ENCODE measurements at regions not wholly inside any gene's neighbourhood (a gene's known extent, or its start where the extent isn't known, plus 50 kb on each side); places are given as distances from the start of the nearest gene placed in this dataset.

DNA sequence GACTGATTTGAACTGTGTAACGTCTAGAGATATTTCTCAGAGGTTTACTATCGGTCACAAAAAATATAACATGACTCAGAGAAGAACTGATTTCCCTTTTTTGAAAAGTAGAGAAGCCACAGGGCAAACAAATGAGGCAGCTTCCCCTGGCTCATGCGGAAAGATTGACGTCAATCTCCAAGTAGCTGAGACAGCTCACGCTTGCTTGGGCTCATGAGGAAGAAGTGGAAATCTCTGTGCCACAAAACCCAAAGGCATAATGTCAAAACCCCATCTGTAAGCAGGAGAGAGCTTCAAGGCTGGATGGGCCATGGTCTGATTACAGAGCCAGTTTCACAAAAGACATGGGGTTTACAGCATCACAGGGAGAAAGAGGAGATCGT lies 188.1 kb downstream of the ARL4C start:
- peak overlapping the region; percentile 78 for H3K27ac ChIP-seq (ENCODE audit: low read length)
- WGBS (ENCODE audit: insufficient coverage), result no CpG with 5 or more reads among the region's 6 CpGs

DNA sequence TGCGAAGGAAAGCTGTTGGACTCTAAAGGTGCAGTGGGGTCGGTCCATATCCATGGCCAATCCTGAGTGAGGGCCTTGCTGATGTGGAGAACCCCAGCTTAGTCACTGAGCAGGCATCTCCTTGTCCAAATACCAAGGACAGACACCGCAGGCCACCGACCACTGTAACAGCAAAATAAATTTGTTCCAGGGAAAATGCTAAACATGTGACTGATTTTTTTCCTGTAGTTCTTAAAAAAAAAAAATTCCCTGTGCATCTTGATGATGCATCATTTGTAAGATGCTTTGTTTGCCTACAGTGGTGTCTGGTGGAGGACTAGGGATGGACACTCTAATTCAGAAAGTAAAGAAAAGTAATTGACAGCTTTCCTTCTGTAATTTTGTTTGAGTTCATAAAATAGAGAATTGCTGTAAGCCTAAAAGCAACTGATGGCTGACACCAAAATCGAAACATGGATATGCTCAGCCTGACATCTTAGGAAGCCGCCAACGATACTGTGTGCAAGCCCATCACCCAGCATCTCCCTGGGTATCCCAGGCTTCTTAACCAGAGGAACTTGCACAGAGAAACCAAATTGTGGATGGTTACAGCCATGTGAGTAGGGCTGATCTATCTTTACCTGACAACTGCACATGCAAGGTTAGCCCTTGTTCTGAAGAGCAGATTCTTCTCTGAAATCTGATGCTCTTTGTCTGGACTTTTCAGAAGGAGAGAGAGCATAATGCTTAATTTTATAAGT lies 188.6 kb downstream of the ARL4C start:
- no peaks in the 10 kb centered on the region for H3K27me3 ChIP-seq (replicated peaks in 1 of 2; ENCODE audit: control insufficient read depth in 2 of 2, extremely low read depth in 1 of 2, insufficient read depth in 2 of 2, low read length in 1 of 2)
- H3K9me3 Mint-ChIP-seq, result no peaks in the 10 kb centered on the region
- H3K4me3 Mint-ChIP-seq, result peak overlapping the region in 2 of 3 donors; percentile 49 to 50
- no peak for ATAC-seq (replicated peaks in 1 of 4)
- no peaks in the 10 kb centered on the region for H3K36me3 ChIP-seq (ENCODE audit: control insufficient read depth in 2 of 2, extremely low read depth in 1 of 2, insufficient read depth in 1 of 2, low read length in 1 of 2)
- peaks cover 8 to 27% of the 10 kb centered on the region in 2 experiments for H3K4me1 ChIP-seq (ENCODE audit: control insufficient read depth in 1 of 2, extremely low read depth in 1 of 2, insufficient read depth in 2 of 2, low read length in 2 of 2)
- H3K9me3 ChIP-seq, result no peaks in the 10 kb centered on the region
- no peaks in the 10 kb centered on the region for H3K27me3 Mint-ChIP-seq
- DNase-seq, result peak in 1 of 35 experiments; percentile 29
- 93% methylated on average over 4 of the region's 7 CpGs for WGBS (ENCODE audit: insufficient coverage)
- H3K4me1 Mint-ChIP-seq, result peaks cover 25 to 55% (median 42%) of the 10 kb centered on the region in 3 donors
- H3K4me3 ChIP-seq (ENCODE audit: control insufficient read depth in 1 of 2, extremely low read depth in 1 of 2, low read length in 1 of 2), result no peak overlapping the region
- ChIA-PET POLR2A (interaction anchor here (0.7 to 2.7 kb wide), 7 partner anchors 12 to 187 kb away, joined by 3 to 17 read pairs (median 4); no protein-coding TSS in a partner anchor), CTCF (interaction anchor here in 1 of 2 donors (0.6 to 1.5 kb wide), 7 partner anchors 15 to 171 kb away, joined by 3 to 5 read pairs (median 3); no protein-coding TSS in a partner anchor)
- no peaks in the 10 kb centered on the region for H3K36me3 Mint-ChIP-seq
- peak overlapping the region; percentile 90 to 97 for H3K27ac Mint-ChIP-seq
- peak overlapping the region; percentile 78 for H3K27ac ChIP-seq (ENCODE audit: low read length)

More for the DNA sequence above, 188.1 kb downstream of the ARL4C start:
- Mint-ChIP-seq H3K27ac (peak overlapping the region; percentile 90 to 97), H3K4me1 (peaks cover 25 to 60% (median 46%) of the 10 kb centered on the region in 3 donors), H3K9me3 (no peaks in the 10 kb centered on the region), H3K4me3 (peak overlapping the region; percentile 49 to 61 (median 50)), H3K27me3 (no peaks in the 10 kb centered on the region), H3K36me3 (no peaks in the 10 kb centered on the region)
- Histone ChIP-seq H3K4me1 (ENCODE audit: control insufficient read depth in 1 of 2, extremely low read depth in 1 of 2, insufficient read depth in 2 of 2, low read length in 2 of 2) (peaks cover 8 to 27% of the 10 kb centered on the region in 2 experiments), H3K36me3 (ENCODE audit: control insufficient read depth in 2 of 2, extremely low read depth in 1 of 2, insufficient read depth in 1 of 2, low read length in 1 of 2) (no peaks in the 10 kb centered on the region), H3K9me3 (no peaks in the 10 kb centered on the region), H3K4me3 (ENCODE audit: control insufficient read depth in 1 of 2, extremely low read depth in 1 of 2, low read length in 1 of 2) (no peak overlapping the region), H3K27me3 (replicated peaks in 1 of 2; ENCODE audit: control insufficient read depth in 2 of 2, extremely low read depth in 1 of 2, insufficient read depth in 2 of 2, low read length in 1 of 2) (no peaks in the 10 kb centered on the region)
- ChIA-PET CTCF (interaction anchor here (0.6 to 1.5 kb wide), 10 partner anchors 11 to 171 kb away, joined by 3 to 5 read pairs (median 3); no protein-coding TSS in a partner anchor), POLR2A (interaction anchor here (0.5 to 2.7 kb wide), 7 partner anchors 11 to 187 kb away, joined by 3 to 17 read pairs (median 4); no protein-coding TSS in a partner anchor)
- DNase-seq (peak in 34 of 35 experiments; percentile 39 to 86 (median 64)), ATAC-seq (replicated peaks in 1 of 4) (peak; percentile 94 to 98 (median 96))

- H3K27me3 Mint-ChIP-seq, result no peaks in the 10 kb centered on the region
- DNase-seq (no peak), ATAC-seq (replicated peaks in 1 of 4) (no peak)
- Histone ChIP-seq H3K4me3 (ENCODE audit: control insufficient read depth in 1 of 2, extremely low read depth in 1 of 2, low read length in 1 of 2) (no peak overlapping the region), H3K27ac (ENCODE audit: low read length) (no peak overlapping the region), H3K9me3 (no peaks in the 10 kb centered on the region), H3K4me1 (ENCODE audit: control insufficient read depth in 1 of 2, extremely low read depth in 1 of 2, insufficient read depth in 2 of 2, low read length in 2 of 2) (peaks cover 8 to 31% of the 10 kb centered on the region in 2 experiments), H3K36me3 (ENCODE audit: control insufficient read depth in 2 of 2, extremely low read depth in 1 of 2, insufficient read depth in 1 of 2, low read length in 1 of 2) (no peaks in the 10 kb centered on the region), H3K27me3 (replicated peaks in 1 of 2; ENCODE audit: control insufficient read depth in 2 of 2, extremely low read depth in 1 of 2, insufficient read depth in 2 of 2, low read length in 1 of 2) (no peaks in the 10 kb centered on the region)
- 95% methylated on average over 3 of the region's 4 CpGs for WGBS (ENCODE audit: insufficient coverage)
- peaks cover 32 to 60% (median 45%) of the 10 kb centered on the region in 3 donors for H3K4me1 Mint-ChIP-seq
- no peaks in the 10 kb centered on the region for H3K36me3 Mint-ChIP-seq
- H3K9me3 Mint-ChIP-seq, result no peaks in the 10 kb centered on the region
- ChIA-PET CTCF (interaction anchor here in 1 of 2 donors (1.1 kb wide), 1 partner anchor 18 kb away, joined by 9 read pairs; no protein-coding TSS in a partner anchor), POLR2A (interaction anchor here (0.5 to 2.7 kb wide), 4 partner anchors 15 to 147 kb away, joined by 3 to 17 read pairs (median 4); no protein-coding TSS in a partner anchor)
- no peak overlapping the region for H3K4me3 Mint-ChIP-seq
- H3K27ac Mint-ChIP-seq, result peak overlapping the region; percentile 16 to 66
Measured at GRCh38 chr2:234307322-234307961, 189.4 kb downstream of the ARL4C start.

DNA sequence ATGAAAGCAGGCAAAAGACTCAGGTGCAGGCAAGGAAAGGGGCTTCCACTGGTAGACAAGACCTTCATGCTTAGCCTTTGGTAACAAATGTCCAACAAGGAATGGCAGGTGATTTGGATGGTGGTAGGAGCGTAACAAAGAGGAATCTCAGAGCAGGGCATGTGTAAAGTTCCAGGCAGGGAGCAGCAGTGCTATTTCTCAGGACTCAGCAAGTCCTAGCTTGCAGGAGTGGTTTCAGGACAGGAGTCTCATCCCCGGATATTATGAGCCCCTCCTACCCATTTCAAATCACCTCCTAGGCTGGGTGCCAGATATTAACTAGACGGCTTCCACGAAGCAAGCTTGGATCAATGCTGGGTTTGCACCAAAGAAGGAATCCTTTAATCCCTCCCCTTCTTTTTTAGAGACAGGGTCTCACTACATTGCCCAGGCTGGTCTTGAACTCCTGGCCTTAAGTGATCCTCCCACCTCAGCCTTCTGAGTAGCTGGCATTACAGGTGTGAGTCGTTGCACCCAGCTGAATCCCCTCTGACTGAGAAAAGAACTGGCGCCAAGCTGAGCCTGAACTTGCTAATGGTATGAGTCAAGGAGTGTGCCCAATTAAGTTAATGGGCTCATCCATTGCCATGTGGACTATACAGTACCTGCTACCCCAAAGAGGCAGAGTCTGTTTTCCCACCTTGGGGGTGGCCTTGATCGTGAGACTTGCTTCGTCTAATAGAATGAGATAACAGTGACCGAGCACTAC lies 190.3 kb downstream of the ARL4C start:
- WGBS (ENCODE audit: insufficient coverage), result 93% methylated on average over 7 of the region's 9 CpGs
- Histone ChIP-seq H3K4me3 (ENCODE audit: control insufficient read depth in 1 of 2, extremely low read depth in 1 of 2, low read length in 1 of 2) (no peak overlapping the region), H3K9me3 (no peaks in the 10 kb centered on the region), H3K27ac (ENCODE audit: low read length) (no peak overlapping the region), H3K4me1 (ENCODE audit: control insufficient read depth in 1 of 2, extremely low read depth in 1 of 2, insufficient read depth in 2 of 2, low read length in 2 of 2) (peaks cover 8 to 39% of the 10 kb centered on the region in 2 experiments), H3K27me3 (replicated peaks in 1 of 2; ENCODE audit: control insufficient read depth in 2 of 2, extremely low read depth in 1 of 2, insufficient read depth in 2 of 2, low read length in 1 of 2) (no peaks in the 10 kb centered on the region), H3K36me3 (ENCODE audit: control insufficient read depth in 2 of 2, extremely low read depth in 1 of 2, insufficient read depth in 1 of 2, low read length in 1 of 2) (no peaks in the 10 kb centered on the region)
- peaks cover 40 to 69% (median 52%) of the 10 kb centered on the region in 3 donors for H3K4me1 Mint-ChIP-seq
- ATAC-seq (replicated peaks in 1 of 4), result no peak
- no peaks in the 10 kb centered on the region for H3K9me3 Mint-ChIP-seq
- H3K27ac Mint-ChIP-seq, result no peak overlapping the region
- POLR2A ChIA-PET, result interaction anchor here in 1 of 2 donors (0.5 kb wide), 1 partner anchor 19 kb away, joined by 4 read pairs; no protein-coding TSS in a partner anchor
- H3K36me3 Mint-ChIP-seq, result no peaks in the 10 kb centered on the region
- no peak for DNase-seq
- no peaks in the 10 kb centered on the region for H3K27me3 Mint-ChIP-seq
- CTCF ChIA-PET, result interaction anchor here in 1 of 2 donors (1.1 kb wide), 1 partner anchor 17 kb away, joined by 9 read pairs; no protein-coding TSS in a partner anchor
- no peak overlapping the region for H3K4me3 Mint-ChIP-seq

- H3K27ac Mint-ChIP-seq, result no peak overlapping the region
- no peaks in the 10 kb centered on the region for H3K9me3 Mint-ChIP-seq
- Histone ChIP-seq H3K9me3 (no peaks in the 10 kb centered on the region), H3K4me1 (ENCODE audit: control insufficient read depth in 1 of 2, extremely low read depth in 1 of 2, insufficient read depth in 2 of 2, low read length in 2 of 2) (peaks cover 14 to 47% of the 10 kb centered on the region in 2 experiments), H3K27me3 (replicated peaks in 1 of 2; ENCODE audit: control insufficient read depth in 2 of 2, extremely low read depth in 1 of 2, insufficient read depth in 2 of 2, low read length in 1 of 2) (no peaks in the 10 kb centered on the region), H3K27ac (ENCODE audit: low read length) (no peak overlapping the region), H3K4me3 (ENCODE audit: control insufficient read depth in 1 of 2, extremely low read depth in 1 of 2, low read length in 1 of 2) (no peak overlapping the region), H3K36me3 (ENCODE audit: control insufficient read depth in 2 of 2, extremely low read depth in 1 of 2, insufficient read depth in 1 of 2, low read length in 1 of 2) (no peaks in the 10 kb centered on the region)
- H3K36me3 Mint-ChIP-seq, result no peaks in the 10 kb centered on the region
- peaks cover 48 to 75% (median 59%) of the 10 kb centered on the region in 3 donors for H3K4me1 Mint-ChIP-seq
- CTCF ChIA-PET, result no interaction called here
- POLR2A ChIA-PET, result interaction anchor here in 1 of 2 donors (0.5 kb wide), 1 partner anchor 10 kb away, joined by 4 read pairs; no protein-coding TSS in a partner anchor
- DNase-seq (no peak), ATAC-seq (replicated peaks in 1 of 4) (no peak)
- H3K27me3 Mint-ChIP-seq, result no peaks in the 10 kb centered on the region
- WGBS (ENCODE audit: insufficient coverage), result no CpG with 5 or more reads among the region's 4 CpGs
- H3K4me3 Mint-ChIP-seq, result no peak overlapping the region
Measured at GRCh38 chr2:234305846-234306245, 191.0 kb downstream of the ARL4C start.
